LNCaP clone FGC (cell line): ENCODE measurements at regions not wholly inside any gene's neighbourhood (a gene's known extent, or its start where the extent isn't known, plus 50 kb on each side); places are given as distances from the start of the nearest gene placed in this dataset.

Source experiments
- DNase-seq: peaks from one replicate; pipeline ENCODE4 v3.0.0-alpha.2; 2011; ENCODE audit warnings: low read depth
- H3K4me3 ChIP-seq: 2 replicates; pipeline ENCODE4 v1.5.1; 2011; ENCODE audit warnings: mild to moderate bottlenecking, low read depth, low read length, control low read depth
- TF ChIP-seq, protein P1 (sequence below): IDR thresholded peaks from 2 replicates; pipeline ENCODE4 v1.5.1; 2012; ENCODE audit warnings: mild to moderate bottlenecking; ENCODE audit not compliant: control insufficient read depth, insufficient read depth; ENCODE audit errors: extremely low read depth

DNA sequence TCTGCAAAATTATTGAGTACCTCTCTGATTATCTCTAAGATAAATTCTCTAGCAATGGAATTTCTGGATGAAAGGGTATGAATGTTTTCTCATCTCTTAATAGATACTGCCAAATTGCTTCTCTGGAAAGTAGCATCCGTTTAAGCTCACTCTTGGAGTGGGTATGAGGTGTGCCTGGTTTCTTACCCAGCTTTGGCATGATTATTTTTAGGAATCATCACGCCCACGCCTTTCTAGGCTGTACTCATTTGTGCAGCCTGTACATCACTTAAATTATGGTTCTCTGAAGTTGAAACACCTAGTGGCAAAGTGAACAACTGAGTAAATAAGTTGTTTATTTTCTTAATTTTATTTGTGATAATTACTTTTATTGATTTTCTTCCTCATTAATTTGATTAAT is 156.5 kb upstream of the IL12B start:
- TF ChIP-seq, protein P1, sequence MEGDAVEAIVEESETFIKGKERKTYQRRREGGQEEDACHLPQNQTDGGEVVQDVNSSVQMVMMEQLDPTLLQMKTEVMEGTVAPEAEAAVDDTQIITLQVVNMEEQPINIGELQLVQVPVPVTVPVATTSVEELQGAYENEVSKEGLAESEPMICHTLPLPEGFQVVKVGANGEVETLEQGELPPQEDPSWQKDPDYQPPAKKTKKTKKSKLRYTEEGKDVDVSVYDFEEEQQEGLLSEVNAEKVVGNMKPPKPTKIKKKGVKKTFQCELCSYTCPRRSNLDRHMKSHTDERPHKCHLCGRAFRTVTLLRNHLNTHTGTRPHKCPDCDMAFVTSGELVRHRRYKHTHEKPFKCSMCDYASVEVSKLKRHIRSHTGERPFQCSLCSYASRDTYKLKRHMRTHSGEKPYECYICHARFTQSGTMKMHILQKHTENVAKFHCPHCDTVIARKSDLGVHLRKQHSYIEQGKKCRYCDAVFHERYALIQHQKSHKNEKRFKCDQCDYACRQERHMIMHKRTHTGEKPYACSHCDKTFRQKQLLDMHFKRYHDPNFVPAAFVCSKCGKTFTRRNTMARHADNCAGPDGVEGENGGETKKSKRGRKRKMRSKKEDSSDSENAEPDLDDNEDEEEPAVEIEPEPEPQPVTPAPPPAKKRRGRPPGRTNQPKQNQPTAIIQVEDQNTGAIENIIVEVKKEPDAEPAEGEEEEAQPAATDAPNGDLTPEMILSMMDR, result no peak
- H3K4me3 ChIP-seq, result no peak overlapping the region
- no peak for DNase-seq

DNA sequence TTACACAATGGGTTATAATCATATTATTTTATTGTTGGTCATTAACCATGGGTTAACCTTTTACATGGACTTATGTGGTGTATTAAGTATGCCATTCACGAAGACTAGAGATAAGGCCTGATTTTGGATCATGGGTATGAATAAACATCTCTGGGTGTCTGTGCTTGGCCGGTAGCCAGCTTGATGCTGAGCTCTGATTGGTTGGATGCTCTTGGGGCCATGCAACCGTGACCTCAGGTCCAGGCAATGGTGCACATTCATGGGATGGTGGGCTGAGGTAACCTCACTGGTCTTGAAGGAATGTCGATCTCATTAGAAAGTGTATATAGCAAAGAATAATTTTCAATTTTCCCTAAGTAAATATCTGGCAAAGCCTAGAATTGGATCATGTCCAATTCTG is 158.2 kb upstream of the IL12B start:
- TF ChIP-seq, protein P1, result no peak
- DNase-seq, result no peak
- H3K4me3 ChIP-seq, result no peak overlapping the region

DNA sequence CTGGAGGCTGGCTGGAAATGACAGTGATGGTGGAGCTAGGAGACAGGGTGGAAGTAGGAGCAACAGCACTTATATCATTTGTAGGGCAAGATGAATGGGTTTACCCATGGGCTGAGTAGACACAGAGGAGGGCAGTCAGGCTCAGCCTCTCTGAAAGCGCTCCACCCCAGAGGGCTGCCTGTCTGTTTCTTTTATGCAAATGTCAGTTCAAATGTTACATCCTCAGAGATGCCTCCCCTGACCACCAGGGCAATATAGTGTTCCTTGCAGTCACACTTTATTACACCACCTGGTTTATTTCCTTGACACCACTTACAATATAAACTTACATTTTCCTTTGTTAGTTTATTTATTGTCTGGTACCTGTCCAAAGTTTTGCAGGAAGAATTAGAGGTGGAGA is 159.5 kb upstream of the IL12B start:
- TF ChIP-seq, protein P1, result no peak
- no peak for DNase-seq
- no peak overlapping the region for H3K4me3 ChIP-seq

- DNase-seq, result no peak
- TF ChIP-seq, protein P1, result no peak
- H3K4me3 ChIP-seq, result no peak overlapping the region
These were observed 160.2 kb upstream of the IL12B start for GRCh38 chr5:159490507-159490906.

GRCh38 chr5:159493696-159494095 is 163.4 kb upstream of the IL12B start:
- no peak overlapping the region for H3K4me3 ChIP-seq
- no peak for DNase-seq
- TF ChIP-seq, protein P1, result no peak

- TF ChIP-seq, protein P1, result no peak
- H3K4me3 ChIP-seq, result no peak overlapping the region
These were observed 166.5 kb upstream of the IL12B start for GRCh38 chr5:159496773-159497172.

GRCh38 chr5:159497221-159497620 is 166.9 kb upstream of the IL12B start:
- no peak for DNase-seq
- TF ChIP-seq, protein P1, result no peak
- H3K4me3 ChIP-seq, result no peak overlapping the region

More at GRCh38 chr5:159496773-159497172, 166.5 kb upstream of the IL12B start:
- DNase-seq, result no peak
